HG02840 (cell line): ENCODE measurements at regions not wholly inside any gene's neighbourhood (a gene's known extent, or its start where the extent isn't known, plus 50 kb on each side); places are given as distances from the start of the nearest gene placed in this dataset.
A peak's percentile ranks its signal among the peaks of the same experiment; 100 is the strongest.

Experiments
- ATAC-seq: cut with Tn5 transposase; IDR thresholded peaks from one replicate; pipeline ENCODE4 v1.9.1; 2021; ENCODE audit warnings: mild to moderate bottlenecking, moderate library complexity, moderate number of reproducible peaks; ENCODE audit not compliant: unreplicated experiment, low FRiP score

DNA sequence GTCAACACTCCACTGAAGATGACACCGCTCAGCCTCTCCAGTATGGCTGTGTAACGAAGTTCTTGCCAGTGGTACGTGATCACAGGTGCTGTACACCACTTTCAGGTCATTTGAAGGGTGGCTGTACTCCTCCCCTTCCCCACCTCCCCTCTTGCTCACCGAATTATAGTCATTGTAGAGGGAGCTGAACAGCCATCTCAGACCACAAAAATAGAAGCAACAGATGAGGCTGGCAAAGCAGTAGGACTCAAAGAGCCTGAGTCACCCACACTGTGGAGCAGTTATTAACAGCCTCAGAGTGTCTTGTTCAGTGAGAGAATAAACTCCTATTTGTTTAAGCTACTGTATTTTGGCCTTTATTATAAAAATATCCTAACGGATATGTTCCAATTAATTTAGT, 192.5 kb upstream of the MCHR2 start:
- no peak for ATAC-seq

DNA sequence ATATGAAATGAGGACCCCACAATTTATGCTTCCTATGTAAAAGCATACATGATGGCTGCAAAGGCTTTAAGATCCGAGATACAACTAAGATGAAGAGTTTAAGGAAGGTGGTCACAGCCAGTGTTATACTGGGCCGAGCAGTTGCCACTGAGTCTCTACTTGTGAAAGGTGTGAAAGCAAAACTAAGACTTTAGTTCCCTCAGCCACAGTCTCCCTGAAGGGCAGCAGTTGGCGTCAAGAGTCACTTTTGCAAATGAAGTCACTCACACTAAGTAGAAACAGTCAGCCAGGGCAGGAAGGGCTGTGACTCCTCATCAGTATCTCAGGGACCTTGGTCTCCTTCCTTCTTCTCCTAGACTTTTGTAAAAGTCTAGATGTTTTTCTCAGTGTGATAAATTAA, 191.6 kb upstream of the MCHR2 start:
- no peak for ATAC-seq

DNA sequence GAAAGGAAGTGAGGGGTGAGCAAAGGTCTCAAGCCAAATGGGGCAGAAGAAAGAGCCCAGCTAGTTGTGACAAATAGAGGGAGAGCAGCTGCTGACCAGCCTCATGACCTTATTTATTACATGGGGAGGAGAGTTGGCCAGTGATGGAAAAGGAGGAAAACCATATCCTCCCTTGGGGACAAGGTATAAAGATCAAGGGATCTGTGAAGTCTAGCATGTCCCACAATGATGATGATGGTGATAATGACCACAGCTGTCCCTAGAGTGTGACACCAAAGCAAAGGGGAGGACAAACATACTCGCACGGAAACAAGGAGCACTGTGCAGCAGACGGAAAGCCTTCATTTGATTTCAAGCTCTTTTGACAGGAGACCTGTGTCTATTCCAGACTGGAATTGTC, 190.4 kb upstream of the MCHR2 start:
- ATAC-seq = no peak

DNA sequence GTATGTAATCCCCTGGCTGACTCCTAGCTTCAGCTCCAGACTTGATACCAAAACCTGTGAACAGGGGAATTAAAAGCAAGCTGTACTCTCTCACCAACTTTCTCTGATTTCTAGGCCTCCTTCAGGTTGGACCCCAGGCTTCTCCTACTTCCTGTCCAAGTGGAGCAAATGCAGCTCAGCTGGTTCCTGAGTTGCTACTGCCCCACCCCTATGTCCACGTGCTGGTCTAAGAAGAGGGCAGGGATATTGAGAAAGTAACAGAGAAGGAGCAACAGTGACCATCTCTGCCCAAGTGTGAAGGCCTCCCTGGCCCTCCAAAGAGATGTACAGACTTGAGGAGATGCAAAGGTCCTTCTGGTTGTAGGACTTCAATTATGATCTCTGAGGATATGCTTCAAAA, 188.3 kb upstream of the MCHR2 start:
- no peak for ATAC-seq

DNA sequence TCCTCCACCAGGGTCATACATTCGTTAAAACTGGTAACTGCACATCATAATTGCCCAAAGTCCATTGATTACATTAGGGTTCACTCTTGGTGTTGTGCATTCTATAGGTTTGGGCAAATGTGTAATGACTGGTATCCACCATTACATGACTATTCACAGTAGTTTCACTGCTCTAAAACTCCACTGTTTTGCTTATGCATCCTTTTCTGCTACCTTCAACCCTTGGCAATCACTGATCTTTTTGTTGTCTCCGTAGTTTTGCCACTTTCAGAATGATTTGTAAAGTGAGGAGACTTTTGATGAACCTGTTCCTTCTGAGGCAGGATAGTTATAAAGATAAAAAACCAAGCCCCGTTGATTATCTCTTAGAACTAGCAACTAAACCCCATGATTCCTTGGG, 187.3 kb upstream of the MCHR2 start:
- ATAC-seq = no peak

DNA sequence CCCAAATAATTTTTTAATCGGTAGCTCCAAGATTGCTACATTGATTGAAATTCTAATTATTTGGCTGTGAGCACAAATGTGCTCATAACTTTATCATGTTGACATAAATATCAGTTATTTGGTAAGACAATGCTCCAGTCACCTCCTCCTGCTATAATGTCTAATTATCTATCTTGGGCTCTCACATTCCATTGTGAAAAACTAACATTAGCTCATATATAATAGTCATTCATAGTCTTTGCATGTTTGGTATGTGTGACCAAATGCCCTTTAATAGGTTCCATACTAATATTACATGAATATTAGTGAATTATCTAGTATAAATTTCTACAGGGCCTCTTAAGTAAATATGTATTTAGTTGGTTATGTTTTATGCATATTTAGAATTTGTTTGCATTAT, 185.6 kb upstream of the MCHR2 start:
- no peak for ATAC-seq

DNA sequence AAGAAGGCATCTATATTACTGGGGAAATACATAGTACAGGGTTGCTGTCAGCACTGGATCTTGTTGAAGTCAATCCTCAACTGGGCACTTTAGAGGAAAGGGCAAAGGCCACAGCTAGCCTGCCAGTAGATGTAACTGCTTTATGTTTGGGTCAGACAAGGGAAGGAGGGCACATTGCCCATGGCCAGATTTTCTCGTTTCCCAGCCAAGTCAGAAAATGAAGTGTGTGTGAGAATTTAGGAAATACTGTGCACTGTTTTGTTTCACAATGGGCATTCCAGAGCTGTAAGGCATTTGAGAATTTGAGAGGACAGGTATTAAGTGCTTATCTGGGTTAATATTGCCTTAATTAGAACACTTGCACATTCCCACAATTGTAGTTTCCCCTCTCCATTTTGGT, 183.9 kb upstream of the MCHR2 start:
- no peak for ATAC-seq

DNA sequence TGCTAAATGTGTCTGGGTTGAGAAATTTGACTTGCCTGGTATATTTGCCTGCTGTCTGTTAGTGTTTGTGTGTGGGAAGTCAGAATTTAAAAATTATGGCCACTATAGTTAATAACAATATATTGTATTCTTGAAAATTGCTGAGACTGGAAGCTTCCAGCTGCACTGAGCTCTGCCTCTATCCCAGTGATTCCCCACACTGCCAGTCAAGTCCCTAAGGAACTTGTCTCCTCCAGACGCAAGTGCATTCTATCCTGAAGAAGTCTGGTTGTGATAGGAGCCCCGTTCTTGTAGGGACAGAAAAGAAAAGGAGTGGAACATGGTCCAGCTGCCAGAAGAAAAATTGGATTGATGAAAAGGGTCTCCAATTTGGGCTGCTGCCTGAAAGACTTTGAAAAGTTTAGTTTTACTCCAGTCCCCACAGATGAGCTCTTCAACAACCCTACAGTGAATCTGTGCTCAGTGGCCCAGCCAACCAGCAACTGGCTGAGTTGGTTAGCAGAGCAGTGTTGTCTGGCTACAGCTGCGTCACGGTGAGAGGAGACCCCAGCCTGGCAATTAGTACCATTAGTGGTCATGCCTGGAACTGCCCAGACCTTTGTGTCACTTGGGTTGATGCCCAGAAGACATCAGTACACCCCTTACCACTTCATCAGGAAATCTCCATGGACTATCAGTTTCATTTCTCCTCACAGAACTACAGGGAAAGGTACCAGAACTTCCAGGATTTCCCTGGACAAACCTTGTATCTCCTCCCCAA, 183.1 kb upstream of the MCHR2 start:
- ATAC-seq = no peak

DNA sequence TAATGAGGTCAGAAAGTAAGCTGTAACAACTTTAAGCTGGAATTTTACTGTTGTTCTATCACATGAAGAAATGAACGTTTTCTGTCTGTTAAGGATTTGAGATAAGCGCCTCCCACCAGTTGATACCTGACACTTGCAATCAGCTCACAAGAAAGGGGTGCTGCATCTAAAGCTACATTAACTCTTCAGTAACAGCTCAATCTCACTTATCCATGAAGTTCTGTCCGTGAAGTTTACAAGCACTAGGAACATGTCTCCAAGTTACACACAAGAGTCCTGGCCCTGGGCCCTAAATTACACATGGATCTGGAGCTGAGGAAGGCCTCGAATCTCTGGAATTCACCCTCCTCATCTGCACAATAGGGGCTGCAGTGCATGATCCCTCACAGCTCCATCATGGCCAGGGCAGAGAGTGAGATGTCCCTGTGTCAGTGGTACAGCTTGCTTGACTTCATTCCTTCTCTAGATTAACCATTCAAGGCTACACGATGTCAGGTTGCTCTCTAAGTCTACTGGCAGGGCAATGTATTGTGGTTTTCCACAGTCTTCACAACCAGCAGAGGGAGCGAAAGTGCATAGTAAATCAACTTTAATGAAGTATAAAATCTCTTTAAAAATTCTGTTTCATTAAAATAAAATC, 182.4 kb upstream of the MCHR2 start:
- ATAC-seq = no peak

DNA sequence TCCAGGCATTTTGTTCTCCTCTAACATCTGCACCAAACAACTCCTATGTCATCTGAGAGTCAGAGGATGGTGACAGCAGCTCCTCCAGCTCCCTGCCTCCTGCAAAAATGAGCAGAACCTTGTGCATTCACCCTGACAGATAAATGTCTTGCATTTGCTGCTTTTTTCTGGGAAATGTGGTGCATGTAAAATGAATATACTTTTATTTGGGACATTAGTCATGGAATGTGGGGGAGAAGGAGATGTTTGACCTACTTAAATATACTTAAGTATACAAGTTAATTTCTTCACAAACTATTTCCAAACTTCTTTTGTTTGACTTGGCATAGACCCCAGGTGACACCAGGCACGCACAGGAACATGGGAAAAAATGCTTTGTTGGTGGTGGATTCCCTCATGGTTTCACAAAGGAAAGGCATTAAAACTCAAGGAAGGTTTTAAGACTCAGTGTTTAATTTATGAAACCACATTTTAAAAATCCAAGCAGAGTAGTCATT, 181.8 kb upstream of the MCHR2 start:
- ATAC-seq = no peak

DNA sequence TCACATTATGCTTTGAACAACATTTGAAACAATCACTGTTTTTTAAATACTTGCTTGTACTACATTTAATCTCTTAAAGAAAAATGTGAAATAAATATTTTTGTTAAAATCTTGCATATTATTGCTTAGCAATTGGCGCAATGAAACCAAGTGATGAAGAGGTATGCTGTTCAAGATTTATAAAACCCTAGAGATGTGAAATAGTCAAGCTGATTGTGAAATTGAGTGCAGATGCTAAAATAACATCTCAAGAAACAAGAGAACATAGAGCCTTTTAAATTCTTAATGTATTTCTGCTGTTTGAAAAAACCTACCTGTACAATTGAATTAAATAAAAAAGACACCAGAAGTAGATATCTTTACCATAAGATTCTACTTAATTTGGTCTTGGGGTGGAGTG, 179.2 kb upstream of the MCHR2 start:
- no peak for ATAC-seq

DNA sequence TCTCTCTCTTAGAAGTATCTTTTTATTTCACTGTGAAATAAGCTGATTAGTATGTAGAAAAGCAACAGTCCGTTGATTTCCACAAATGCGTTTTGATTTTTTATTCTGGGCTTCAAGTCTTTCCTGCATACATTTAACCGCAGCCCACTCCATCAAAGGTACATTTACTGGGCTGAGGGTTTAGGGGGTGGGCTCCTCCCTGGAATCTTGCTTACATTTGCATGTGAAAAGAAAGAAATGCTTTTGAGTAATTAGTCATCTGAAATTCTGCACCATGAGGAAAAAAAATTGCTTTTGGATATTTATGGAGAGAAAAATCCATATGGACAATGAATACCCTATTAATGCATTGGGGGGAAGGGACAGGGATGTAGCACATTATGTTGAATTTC, 178.3 kb upstream of the MCHR2 start:
- ATAC-seq = no peak

DNA sequence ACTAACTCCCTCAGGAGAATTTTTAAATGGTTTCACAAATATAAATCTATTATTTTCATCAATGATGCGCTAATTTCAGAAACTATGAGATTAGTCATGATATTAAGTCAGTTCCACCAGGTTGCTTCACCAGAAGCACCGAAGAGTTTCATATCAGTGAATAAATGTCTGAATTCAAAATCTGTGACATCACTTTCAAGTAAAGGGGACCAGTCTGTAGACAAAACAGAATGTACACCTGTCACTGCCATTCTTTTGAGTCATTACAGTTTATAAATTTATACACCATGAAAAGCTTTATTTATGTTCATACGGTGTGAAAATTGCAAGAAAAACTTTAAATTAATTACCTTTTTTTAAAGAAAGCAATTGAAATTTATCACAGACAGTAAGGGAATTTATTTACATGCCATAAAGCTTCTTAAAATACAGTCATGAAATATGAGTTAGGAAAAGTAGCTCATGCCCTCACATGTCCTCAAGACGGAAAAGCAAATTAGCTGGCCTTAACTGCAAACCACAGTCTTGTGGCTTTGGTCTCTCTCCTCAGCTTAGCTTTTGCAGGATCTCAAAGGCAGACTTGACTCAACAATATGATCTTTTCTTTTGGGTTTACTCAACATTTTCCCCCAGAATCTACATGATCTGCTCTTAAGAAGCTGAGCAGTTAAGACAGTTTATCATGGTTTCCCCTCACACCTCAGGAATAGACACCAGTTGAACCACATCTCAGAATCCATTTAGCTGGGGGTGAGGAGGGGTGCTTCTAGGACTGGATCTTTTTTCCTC, 177.7 kb upstream of the MCHR2 start:
- ATAC-seq = peak; percentile 68

DNA sequence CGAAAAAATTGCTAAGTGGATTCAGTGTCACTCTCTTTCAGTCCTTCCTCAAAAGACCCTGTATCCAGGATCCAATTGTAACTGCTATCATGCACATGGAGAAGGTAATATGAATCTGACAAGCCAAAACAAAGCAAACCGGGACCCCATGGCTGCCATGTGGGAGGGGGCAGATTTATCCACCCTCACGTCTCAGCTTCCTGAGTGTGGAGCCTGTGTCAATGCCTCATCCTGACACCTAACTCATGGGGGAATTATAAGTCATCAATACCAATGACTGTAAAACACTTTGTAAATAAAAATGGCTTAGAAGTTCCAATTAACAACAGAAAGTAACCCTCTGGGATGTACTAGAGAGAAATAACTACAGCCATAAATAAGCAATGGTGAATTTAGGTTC, 174.1 kb upstream of the MCHR2 start:
- ATAC-seq = no peak

DNA sequence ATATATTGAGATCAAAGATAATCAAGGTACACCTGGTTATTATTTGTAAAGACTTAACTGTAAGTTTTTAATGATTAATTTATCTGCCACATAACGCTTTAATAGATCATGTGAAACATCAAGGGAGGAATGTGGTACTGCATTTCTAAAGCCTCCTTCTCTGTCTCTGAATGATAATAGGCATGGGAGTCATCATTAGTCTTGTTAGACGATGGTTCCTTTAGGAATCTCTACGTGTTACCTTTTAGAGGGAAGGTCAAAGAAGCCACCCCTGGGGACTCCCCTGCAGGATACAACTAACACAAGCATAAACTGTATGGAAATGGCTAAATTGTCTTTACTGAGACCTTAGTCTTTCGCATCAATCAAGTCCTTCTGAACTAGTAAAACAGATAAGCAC, 173.6 kb upstream of the MCHR2 start:
- ATAC-seq = no peak

DNA sequence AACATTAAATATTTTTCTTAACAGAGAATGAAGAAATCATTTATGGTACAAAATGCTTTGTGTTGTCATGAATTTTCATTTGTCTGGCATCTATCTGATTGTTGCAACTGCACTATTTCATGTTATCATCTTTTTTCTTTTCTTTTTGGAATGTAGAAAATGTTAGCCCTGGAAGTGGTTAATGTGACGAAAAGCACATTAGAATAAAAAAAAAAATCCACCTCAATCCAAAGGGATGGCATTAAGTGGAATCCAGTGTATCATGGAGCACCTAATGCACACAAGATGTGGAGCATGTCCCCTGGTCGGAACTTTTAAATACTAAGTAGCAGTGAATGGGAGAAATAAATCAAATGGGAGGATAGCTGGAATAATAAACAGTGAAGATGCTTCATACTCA, 172.9 kb upstream of the MCHR2 start:
- ATAC-seq = no peak

DNA sequence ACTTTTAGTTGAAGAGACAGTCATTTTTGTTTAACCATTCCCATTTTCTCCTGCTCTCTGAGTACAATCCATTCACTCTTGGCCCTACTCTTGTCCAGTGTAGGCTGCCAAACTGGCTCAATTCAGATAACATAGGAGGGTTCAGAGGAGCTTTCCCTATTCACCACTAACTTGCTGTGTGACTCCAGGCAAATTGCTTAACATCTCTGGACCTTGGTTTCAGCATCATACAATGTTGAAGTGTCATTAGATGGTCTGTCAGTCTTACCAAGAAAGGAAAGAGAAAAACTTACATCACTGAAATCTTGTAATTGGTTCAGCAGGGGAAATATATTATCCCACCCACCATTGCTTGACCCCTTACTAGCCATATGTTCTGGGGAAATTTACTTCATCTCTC, 171.4 kb upstream of the MCHR2 start:
- no peak for ATAC-seq

DNA sequence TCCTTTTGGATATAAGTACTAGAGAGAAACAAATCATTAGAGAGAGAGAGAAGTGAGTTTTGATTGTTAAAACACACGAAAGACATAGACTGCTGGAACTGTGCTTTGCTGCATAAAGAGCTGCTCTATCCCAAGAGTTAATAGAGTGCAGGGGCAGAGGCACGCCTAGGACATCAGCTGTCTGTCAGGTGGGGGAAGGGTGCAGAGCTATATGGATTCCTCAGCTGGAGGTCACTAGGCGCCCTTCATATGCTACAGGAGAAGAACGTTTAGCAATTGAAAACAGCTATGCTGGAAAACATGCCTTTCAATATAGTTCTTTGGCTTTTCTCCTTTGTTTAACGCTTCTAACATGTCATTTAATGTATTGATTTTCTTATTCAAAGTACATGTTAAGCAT, 169.0 kb upstream of the MCHR2 start:
- ATAC-seq = no peak

DNA sequence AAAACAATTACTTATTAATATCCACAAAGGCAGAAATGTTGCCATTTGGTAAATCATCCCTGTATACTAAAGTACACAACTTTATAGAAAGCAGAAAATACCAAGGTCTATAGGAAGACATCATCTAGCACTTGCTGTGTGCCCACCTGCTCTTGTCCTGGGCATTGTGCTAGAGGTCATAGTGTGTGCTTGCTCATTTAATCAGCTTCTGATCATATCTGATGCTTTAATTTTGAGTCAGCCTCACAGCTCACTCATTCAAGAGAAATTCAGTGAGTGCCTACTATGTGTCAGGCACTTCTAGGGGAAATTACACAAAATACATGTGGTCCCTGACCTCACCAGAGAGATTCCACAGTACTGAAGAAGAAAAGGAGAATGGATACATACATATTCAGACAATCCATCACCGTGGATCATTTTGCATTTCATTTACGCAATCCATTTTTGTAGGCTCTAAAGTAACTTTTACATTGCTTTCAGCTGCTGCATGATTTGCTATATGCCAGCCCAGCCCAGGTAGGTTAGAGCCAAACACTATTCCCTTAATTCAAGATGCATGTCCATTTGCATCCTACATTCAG, 167.9 kb upstream of the MCHR2 start:
- no peak for ATAC-seq

DNA sequence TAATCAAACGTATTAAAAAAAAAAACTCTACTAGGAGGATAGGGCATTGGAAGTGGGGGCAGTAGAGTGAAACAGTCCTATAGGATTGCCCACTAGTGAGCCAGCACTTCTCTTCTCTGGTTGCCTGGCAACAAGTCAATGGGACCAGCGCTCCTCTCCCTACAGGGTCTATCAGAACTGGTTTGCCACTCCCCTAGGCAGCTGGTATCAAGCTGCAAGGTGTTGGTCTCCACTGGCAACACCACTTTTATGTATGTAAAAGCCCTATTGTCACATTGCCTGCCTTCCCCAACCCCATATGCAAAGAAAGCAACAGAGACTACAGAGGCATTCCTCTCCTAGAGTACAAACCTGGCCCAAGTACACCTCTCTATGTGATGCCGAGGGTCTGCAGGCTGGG, 166.9 kb upstream of the MCHR2 start:
- no peak for ATAC-seq

DNA sequence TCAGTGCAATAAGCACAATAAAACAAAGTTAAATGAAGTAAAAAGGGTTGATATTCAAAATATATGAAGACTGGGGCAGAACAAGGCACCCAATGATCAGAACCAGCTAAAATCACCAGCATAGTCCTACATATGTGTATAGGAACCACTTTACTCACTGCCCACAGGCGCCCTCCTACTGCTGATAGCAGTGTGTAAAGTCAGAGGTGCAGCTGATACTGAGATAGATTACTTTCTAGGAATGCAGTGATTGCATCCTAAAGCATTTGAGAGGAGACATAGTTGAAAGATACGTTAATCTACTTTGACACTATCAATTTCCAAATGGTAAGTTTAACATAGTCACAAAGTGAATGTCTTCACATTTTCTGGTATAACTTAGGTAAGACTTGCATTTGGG, 161.1 kb upstream of the MCHR2 start:
- no peak for ATAC-seq
